ENCODE measurements at regions not wholly inside any gene's neighbourhood (a gene's known extent, or its start where the extent isn't known, plus 50 kb on each side); places are given as distances from the start of the nearest gene placed in this dataset.

GRCh38 chr2:80854831-80855230 lies 550.3 kb upstream of the LRRTM1 start:
- TF ChIP-seq SKIL (IDR thresholded peaks at IDR 0.05; ENCODE audit: low read depth, poor library complexity, severe bottlenecking) (no peak), SREBF2 (IDR thresholded peaks at IDR 0.05; ENCODE audit: low read length) (no peak), HDAC6 (IDR thresholded peaks at IDR 0.05; ENCODE audit: unreplicated experiment) (no peak), ZBTB4 (CRISPR knock-in tag; IDR thresholded peaks at IDR 0.05) (no peak), CHD1 (IDR thresholded peaks at IDR 0.05; ENCODE audit: low read depth, low read length) (no peak)
- in situ Hi-C loops (cut with MboI): no loop called here
- RAD21 ChIA-PET (ENCODE audit: unreplicated experiment): no interaction called here

More at GRCh38 chr2:80854831-80855230, 550.3 kb upstream of the LRRTM1 start:
- intact Hi-C loops (cut with micrococcal nuclease; ENCODE audit: unreplicated experiment): loop anchor here (5.0 to 10.0 kb wide), 2 partner anchors 323 to 530 kb away; no protein-coding TSS in a partner anchor
- SMC1A ChIA-PET (ENCODE audit: uncharacterized antibody, unreplicated experiment): no interaction called here
- no peak for DNase-seq (ENCODE audit: low read depth, low spot score)
- FAIRE-seq: no peak
- WGBS (ENCODE audit: insufficient coverage, insufficient replicate concordance, low lambda C conversion rate, missing lambda C conversion rate): 0% methylated on average over 1 of the region's 1 CpG
- POLR2A ChIA-PET: no interaction called here
- Histone ChIP-seq H3K4me1 (ENCODE audit: control insufficient read depth, insufficient read depth, low read length) (no peaks in the 10 kb centered on the region), H4K20me1 (ENCODE audit: control insufficient read depth, insufficient read depth) (no peaks in the 10 kb centered on the region), H3K79me2 (ENCODE audit: control insufficient read depth, insufficient read depth, low read length) (no peaks in the 10 kb centered on the region), H3K27me3 (replicated peaks in 1 of 2; ENCODE audit: control insufficient read depth in 2 of 2, insufficient read depth in 2 of 2, low read length in 1 of 2) (no peaks in the 10 kb centered on the region), H3K36me3 (ENCODE audit: control insufficient read depth in 2 of 2, insufficient read depth in 2 of 2, low read length in 1 of 2) (no peaks in the 10 kb centered on the region), H2AFZ (ENCODE audit: control insufficient read depth, low read depth, low read length) (no peak overlapping the region), H3K27ac (ENCODE audit: control insufficient read depth, insufficient read depth) (no peak overlapping the region), H3K4me2 (ENCODE audit: control insufficient read depth, insufficient read depth) (no peak overlapping the region), H3K9me3 (replicated peaks; ENCODE audit: control insufficient read depth, insufficient read depth, low read length) (no peaks in the 10 kb centered on the region), H3K4me3 (no peak overlapping the region), H3K9ac (ENCODE audit: control insufficient read depth, insufficient read depth, low read length) (no peak overlapping the region)
- no peak for ATAC-seq
- BruUV-seq (replicated peaks): no TSS peak
- CTCF ChIA-PET: interaction anchor here (1.2 kb wide), 1 partner anchor 527 kb away, joined by 3 read pairs; no protein-coding TSS in a partner anchor
